K562 (cell line): ENCODE measurements at regions not wholly inside any gene's neighbourhood (a gene's known extent, or its start where the extent isn't known, plus 50 kb on each side); places are given as distances from the start of the nearest gene placed in this dataset.
A peak's percentile ranks its signal among the peaks of the same experiment; 100 is the strongest.

Experiments used
- ATF3 ChIP-seq, 2 experiments: fragments of 450-650 bp in 1 of 2; sonication (generic) in 1 of 2; formaldehyde crosslinking in 1 of 2; IDR thresholded peaks in 1 of 2; conservative IDR thresholded peaks in 1 of 2; 2 replicates each; pipeline versions ENCODE4 v1.6.1 to v1.8.1; 2016 to 2023; ENCODE audit warnings: mild to moderate bottlenecking in 2 of 2, moderate library complexity in 2 of 2, inconsistent platforms in 1 of 2, missing genetic modification reagents in 1 of 2
- CBFA2T3 ChIP-seq: fragments of 450-650 bp; IDR thresholded peaks from 2 replicates; pipeline ENCODE4 v1.6.1; 2017
- CEBPB ChIP-seq: fragments of 450-650 bp; IDR thresholded peaks from 2 replicates; pipeline ENCODE4 v1.6.1; 2016; ENCODE audit warnings: missing genetic modification characterization, missing compliant biosample characterization
- MED1 ChIP-seq: sonication (generic); formaldehyde crosslinking; IDR thresholded peaks from 2 replicates; pipeline ENCODE4 v1.8.1; 2023; ENCODE audit warnings: missing genetic modification reagents, borderline replicate concordance
- RERE ChIP-seq: sonication (generic); formaldehyde crosslinking; IDR thresholded peaks from 2 replicates; pipeline ENCODE4 v1.8.0; 2023; ENCODE audit warnings: missing genetic modification reagents, mild to moderate bottlenecking, borderline replicate concordance
- RFX1 ChIP-seq: fragments of 450-650 bp; IDR thresholded peaks from 2 replicates; pipeline ENCODE4 v1.6.1; 2016; ENCODE audit warnings: mild to moderate bottlenecking, moderate library complexity
- TRIM24 ChIP-seq, 2 experiments: fragments of 450-650 bp; IDR thresholded peaks; 2 replicates each; pipeline ENCODE4 v1.6.1; 2016
- ZNF274 ChIP-seq: IDR thresholded peaks from 2 replicates; pipeline ENCODE4 v1.6.1; 2011; ENCODE audit warnings: low read depth, mild to moderate bottlenecking, low read length, moderate library complexity, borderline replicate concordance
- ZNF518B ChIP-seq: fragments of 250-450 bp; sonication (Bioruptor Pico); IDR thresholded peaks from 2 replicates; pipeline ENCODE4 v1.5.0; 2021; ENCODE audit warnings: mild to moderate bottlenecking, moderate library complexity

- TF ChIP-seq ATF3 (IDR thresholded peaks at IDR 0.05) (peak; percentile 37), ATF3 (CRISPR knock-in tag; conservative IDR thresholded peaks at IDR 0.05) (no peak), CBFA2T3 (peak; percentile 31; the same call in 1 of the 2 replicates), CEBPB (peak; percentile 39), RERE (CRISPR knock-in tag) (no peak), MED1 (no peak), TRIM24 (IDR thresholded peaks at IDR 0.05) (peak in 1 of 2 experiments; percentile 35; a peak in 1 of 4 replicates), ZNF274 (no peak), RFX1 (peak; percentile 25), ZNF518B (CRISPR knock-in tag) (no peak)
Observed at GRCh38 chr11:45736424-45736823, 68.5 kb upstream of the SLC35C1 start (continued).
